GM12878 (cell line): ENCODE measurements at regions not wholly inside any gene's neighbourhood (a gene's known extent, or its start where the extent isn't known, plus 50 kb on each side); places are given as distances from the start of the nearest gene placed in this dataset.

Source experiments
- ATAC-seq: fragments of 200-7000 bp; cut with Tn5 transposase; 3 replicates; pipeline ENCODE4 v1.9.1; 2020; ENCODE audit warnings: mild to moderate bottlenecking, moderate library complexity
- BruUV-seq: library from RNA; stranded (reverse); fragments of 400-500 nt; replicated peaks from 2 replicates; lab custom pipeline; 2021; lab: Mats Ljungman, UMichigan
- CTCF ChIA-PET: fragments of 300-600 bp; sonication (Branson Sonifier 250); formaldehyde crosslinking; extraction: SDS; loops from one replicate; lab custom pipeline; 2021; ENCODE audit warnings: inconsistent platforms; lab: Yijun Ruan, JAX
- POLR2A ChIA-PET: fragments of 350-600 bp; formaldehyde crosslinking; extraction: SDS; loops from one replicate; lab custom pipeline; 2021; ENCODE audit warnings: inconsistent platforms; lab: Charles Lee
- RAD21 ChIA-PET: fragments of 300-600 bp; sonication (Branson Sonifier 250); formaldehyde crosslinking; loops from one replicate; lab custom pipeline; 2023; ENCODE audit warnings: antibody characterized with exemption; ENCODE audit not compliant: unreplicated experiment; lab: Charles Lee
- SMC1A ChIA-PET: fragments of 300-600 bp; sonication (Branson Sonifier 250); formaldehyde crosslinking; loops from one replicate; lab custom pipeline; 2023; ENCODE audit not compliant: unreplicated experiment, uncharacterized antibody; lab: Charles Lee
- DNase-seq: peaks from one replicate; pipeline ENCODE4 v3.0.0-alpha.2; 2011; ENCODE audit warnings: low read depth, low spot score
- FAIRE-seq: peaks from 3 replicates; lab custom pipeline; 2011; peaks lifted over from hg19 to GRCh38; lab: Jason Lieb, UNC
- H2AFZ ChIP-seq: 2 replicates; pipeline ENCODE4 v1.6.0; 2011; ENCODE audit warnings: low read depth, low read length, control low read depth; ENCODE audit not compliant: control insufficient read depth
- H3K27ac ChIP-seq: 2 replicates; pipeline ENCODE4 v1.5.1; 2011; ENCODE audit warnings: control low read depth; ENCODE audit not compliant: control insufficient read depth, insufficient read depth
- H3K27me3 ChIP-seq, 2 experiments: replicated peaks in 1 of 2; 2 replicates each; pipeline versions ENCODE4 v1.6.0 to v1.6.1; 2011; ENCODE audit warnings: low read length in 1 of 2; ENCODE audit not compliant: control insufficient read depth in 2 of 2, insufficient read depth in 2 of 2
- H3K36me3 ChIP-seq, 2 experiments: 2 replicates each; pipeline ENCODE4 v1.5.1; 2011; ENCODE audit warnings: low read length in 1 of 2; ENCODE audit not compliant: control insufficient read depth in 2 of 2, insufficient read depth in 2 of 2
- H3K4me1 ChIP-seq: 2 replicates; pipeline ENCODE4 v1.6.1; 2011; ENCODE audit warnings: mild to moderate bottlenecking, low read length, moderate library complexity, mixed read lengths; ENCODE audit not compliant: control insufficient read depth, insufficient read depth
- H3K4me2 ChIP-seq: 2 replicates; pipeline ENCODE4 v1.6.0; 2011; ENCODE audit warnings: control low read depth; ENCODE audit not compliant: control insufficient read depth, insufficient read depth
- H3K4me3 ChIP-seq: fragments of 200-600 bp; sonication (generic); 2 replicates; pipeline ENCODE4 v1.5.1; 2016
- H3K79me2 ChIP-seq: 2 replicates; pipeline ENCODE4 v1.6.0; 2011; ENCODE audit warnings: low read length; ENCODE audit not compliant: control insufficient read depth, insufficient read depth
- H3K9ac ChIP-seq: 2 replicates; pipeline ENCODE4 v1.8.0; 2011; ENCODE audit warnings: low read length, control low read depth, mixed read lengths; ENCODE audit not compliant: control insufficient read depth, insufficient read depth
- H3K9me3 ChIP-seq: replicated peaks from 3 replicates; pipeline ENCODE4 v1.5.1; 2011; ENCODE audit warnings: mild to moderate bottlenecking, low read length; ENCODE audit not compliant: control insufficient read depth, insufficient read depth
- H4K20me1 ChIP-seq: 2 replicates; pipeline ENCODE4 v1.6.0; 2011; ENCODE audit not compliant: control insufficient read depth, insufficient read depth
- CBX3 ChIP-seq: fragments of 200-600 bp; sonication (generic); IDR thresholded peaks from 2 replicates; pipeline ENCODE4 v1.6.1; 2016; ENCODE audit warnings: low read depth, borderline replicate concordance
- ESRRA ChIP-seq: IDR thresholded peaks from 2 replicates; pipeline ENCODE4 v1.6.1; 2012; ENCODE audit warnings: mild to moderate bottlenecking, low read length, improper control_type of control experiment
- FOXK2 ChIP-seq: fragments of 450-650 bp; IDR thresholded peaks from 2 replicates; pipeline ENCODE4 v1.6.1; 2017; ENCODE audit warnings: mild to moderate bottlenecking, moderate library complexity
- FOXM1 ChIP-seq: IDR thresholded peaks from 2 replicates; pipeline ENCODE4 v1.6.1; 2012; ENCODE audit warnings: low read depth, mild to moderate bottlenecking, inconsistent platforms, low read length, moderate library complexity
- JUND ChIP-seq: IDR thresholded peaks from 2 replicates; pipeline ENCODE4 v1.6.1; 2012; ENCODE audit warnings: low read depth, mild to moderate bottlenecking, low read length, improper control_type of control experiment, moderate library complexity
- RFX5 ChIP-seq: IDR thresholded peaks from 2 replicates; pipeline ENCODE4 v1.6.1; 2011; ENCODE audit warnings: low read depth, low read length, improper control_type of control experiment
- RUNX3 ChIP-seq: IDR thresholded peaks from 2 replicates; pipeline ENCODE4 v1.6.1; 2012; ENCODE audit warnings: low read length, inconsistent platforms
- SRF ChIP-seq, 2 experiments: IDR thresholded peaks; 2 replicates each; pipeline ENCODE4 v1.6.1; 2011; ENCODE audit warnings: low read depth in 2 of 2, low read length in 2 of 2, mild to moderate bottlenecking in 1 of 2, moderate library complexity in 1 of 2
- SUZ12 ChIP-seq: fragments of 200-600 bp; sonication (generic); IDR thresholded peaks from one replicate; pipeline ENCODE4 v1.6.1; 2018; ENCODE audit warnings: antibody characterized with exemption, mild to moderate bottlenecking; ENCODE audit not compliant: unreplicated experiment
- TARDBP ChIP-seq: IDR thresholded peaks from 2 replicates; pipeline ENCODE4 v1.6.1; 2016; ENCODE audit warnings: borderline replicate concordance
- WGBS: methylation state at CpG from one replicate; pipeline ENCODE4 v1.1.6; 2016; ENCODE audit warnings: low lambda C conversion rate; ENCODE audit not compliant: insufficient replicate concordance, insufficient coverage; ENCODE audit errors: missing lambda C conversion rate; 5-methylcytosine and 5-hydroxymethylcytosine counted together
- in situ Hi-C: fragments of 300-500 bp; cut with MboI; formaldehyde crosslinking; loops from 9 replicates; pipeline ENCODE4 v1.14.3; 2018; ENCODE audit warnings: mixed read lengths
- intact Hi-C: fragments of 100-400 bp; cut with micrococcal nuclease; formaldehyde crosslinking; loops from one replicate; pipeline ENCODE4 v1.14.2; 2022; ENCODE audit not compliant: unreplicated experiment
- TF ChIP-seq, protein P1 (sequence below), 3 experiments: IDR thresholded peaks in 2 of 3; conservative IDR thresholded peaks in 1 of 3; 2 replicates each; pipeline ENCODE4 v1.5.1; 2011; ENCODE audit warnings: low read depth in 3 of 3, low read length in 3 of 3, mild to moderate bottlenecking in 3 of 3, control low read depth in 2 of 3, moderate library complexity in 2 of 3, inconsistent platforms in 1 of 3, mixed read lengths in 1 of 3; ENCODE audit not compliant: control insufficient read depth in 2 of 3, insufficient read depth in 1 of 3; ENCODE audit errors: extremely low read depth in 1 of 3
- TF ChIP-seq, protein P2 (sequence below): IDR thresholded peaks from 2 replicates; pipeline ENCODE4 v1.6.1; 2011; ENCODE audit warnings: mild to moderate bottlenecking, low read depth, low read length, moderate library complexity; ENCODE audit not compliant: insufficient replicate concordance

DNA sequence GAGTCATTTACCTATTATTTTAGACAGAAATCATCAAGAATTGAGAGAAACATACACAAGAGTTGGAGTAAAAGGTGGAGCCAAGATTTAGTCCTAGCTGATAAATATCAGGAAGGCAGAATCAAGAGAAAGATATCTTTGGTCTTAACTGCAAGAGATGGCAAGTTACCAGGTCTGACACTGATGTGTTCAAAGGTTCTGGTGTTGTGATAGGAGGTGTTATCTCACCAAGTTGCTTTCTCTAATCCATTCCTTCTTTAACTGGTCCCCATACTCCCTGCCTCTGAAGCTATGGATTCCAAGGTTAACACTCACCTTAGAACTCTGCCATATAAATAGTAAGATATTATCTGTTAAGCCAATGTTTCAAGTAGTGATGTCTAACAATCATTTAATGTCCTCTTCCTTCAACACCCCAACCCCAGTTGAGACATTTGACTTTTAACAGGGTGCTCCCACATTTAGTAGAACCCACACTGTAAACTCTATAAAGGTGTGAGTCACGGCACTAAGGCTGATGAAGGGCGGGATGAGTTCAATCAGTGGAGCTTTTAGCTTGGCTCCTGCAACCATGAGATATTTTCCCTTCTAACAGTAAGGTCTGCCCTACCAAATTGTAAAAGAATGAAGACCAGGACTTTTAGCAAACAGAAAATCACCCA, 333.7 kb downstream of the RND3 start:
- no peak overlapping the region for H3K4me2 ChIP-seq
- no peaks in the 10 kb centered on the region for H3K36me3 ChIP-seq
- intact Hi-C loops: no loop called here
- in situ Hi-C loops: no loop called here
- no peak overlapping the region for H2AFZ ChIP-seq
- no peaks in the 10 kb centered on the region for H3K79me2 ChIP-seq
- H3K27me3 ChIP-seq: no peaks in the 10 kb centered on the region; a peak in 2 of 4 replicates
- no peak for ATAC-seq
- WGBS: 14% methylated on average over 2 of the region's 2 CpGs
- ChIA-PET RAD21 (no interaction called here), POLR2A (interaction anchor here (0.5 kb wide), 1 partner anchor 575 kb away, joined by 3 read pairs; no protein-coding TSS in a partner anchor), SMC1A (interaction anchor here (1.1 kb wide), 1 partner anchor 19 kb away, joined by 3 read pairs; no protein-coding TSS in a partner anchor), CTCF (no interaction called here)
- H3K4me1 ChIP-seq: no peaks in the 10 kb centered on the region
- no peaks in the 10 kb centered on the region for H4K20me1 ChIP-seq
- no peak overlapping the region for H3K27ac ChIP-seq
- no peak overlapping the region for H3K4me3 ChIP-seq
- FAIRE-seq: no peak
- TF ChIP-seq SUZ12 (no peak), FOXM1 (no peak)
- H3K9ac ChIP-seq: no peak overlapping the region
- BruUV-seq: no TSS peak
- H3K9me3 ChIP-seq: no peaks in the 10 kb centered on the region
- DNase-seq: no peak

DNA sequence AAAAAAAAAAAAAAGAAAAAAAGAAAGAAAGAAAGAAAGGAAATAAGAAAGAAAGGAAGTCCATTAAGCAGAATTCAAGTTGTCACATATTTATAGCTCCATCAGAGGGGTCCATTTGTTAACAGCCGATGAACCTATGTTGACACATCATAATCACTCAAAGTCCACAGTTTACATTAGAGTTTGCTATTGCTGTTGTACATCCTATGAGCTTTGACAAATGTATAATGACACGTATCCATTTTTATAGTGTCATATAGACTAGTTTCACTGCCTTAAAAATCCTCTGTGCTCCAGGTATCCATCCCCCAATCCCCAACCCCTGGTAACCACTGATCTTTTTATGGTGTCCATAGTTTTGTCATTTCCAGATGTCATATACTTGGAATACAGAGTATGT, 335.2 kb downstream of the RND3 start:
- no TSS peak for BruUV-seq
- Histone ChIP-seq H3K27ac (no peak overlapping the region), H3K79me2 (no peaks in the 10 kb centered on the region), H3K9ac (no peak overlapping the region), H4K20me1 (no peaks in the 10 kb centered on the region), H3K4me3 (no peak overlapping the region), H3K4me2 (no peak overlapping the region), H3K4me1 (no peaks in the 10 kb centered on the region), H3K36me3 (no peaks in the 10 kb centered on the region), H3K27me3 (no peaks in the 10 kb centered on the region; a peak in 2 of 4 replicates), H3K9me3 (no peaks in the 10 kb centered on the region; the same call in 2 of the 3 replicates), H2AFZ (no peak overlapping the region)
- RAD21 ChIA-PET: no interaction called here
- POLR2A ChIA-PET: interaction anchor here (0.6 to 1.1 kb wide), 4 partner anchors 14 to 824 kb away, joined by 3 to 6 read pairs (median 4); no protein-coding TSS in a partner anchor
- in situ Hi-C loops (no loop called here), intact Hi-C loops (no loop called here)
- CTCF ChIA-PET: interaction anchor here (1.1 kb wide), 1 partner anchor 12 kb away, joined by 3 read pairs; no protein-coding TSS in a partner anchor
- WGBS: 41% methylated on average over 2 of the region's 2 CpGs
- DNase-seq: no peak
- SMC1A ChIA-PET: no interaction called here
- no peak for FAIRE-seq
- no peak for ATAC-seq
- TF ChIP-seq TARDBP (no peak), ESRRA (no peak), RUNX3 (no peak), JUND (no peak), SRF (IDR thresholded peaks at IDR 0.05; ENCODE audit: low read depth in 2 of 2, low read length in 2 of 2) (no peak), CBX3 (no peak), FOXK2 (no peak), RFX5 (no peak)
- TF ChIP-seq, protein P1, sequence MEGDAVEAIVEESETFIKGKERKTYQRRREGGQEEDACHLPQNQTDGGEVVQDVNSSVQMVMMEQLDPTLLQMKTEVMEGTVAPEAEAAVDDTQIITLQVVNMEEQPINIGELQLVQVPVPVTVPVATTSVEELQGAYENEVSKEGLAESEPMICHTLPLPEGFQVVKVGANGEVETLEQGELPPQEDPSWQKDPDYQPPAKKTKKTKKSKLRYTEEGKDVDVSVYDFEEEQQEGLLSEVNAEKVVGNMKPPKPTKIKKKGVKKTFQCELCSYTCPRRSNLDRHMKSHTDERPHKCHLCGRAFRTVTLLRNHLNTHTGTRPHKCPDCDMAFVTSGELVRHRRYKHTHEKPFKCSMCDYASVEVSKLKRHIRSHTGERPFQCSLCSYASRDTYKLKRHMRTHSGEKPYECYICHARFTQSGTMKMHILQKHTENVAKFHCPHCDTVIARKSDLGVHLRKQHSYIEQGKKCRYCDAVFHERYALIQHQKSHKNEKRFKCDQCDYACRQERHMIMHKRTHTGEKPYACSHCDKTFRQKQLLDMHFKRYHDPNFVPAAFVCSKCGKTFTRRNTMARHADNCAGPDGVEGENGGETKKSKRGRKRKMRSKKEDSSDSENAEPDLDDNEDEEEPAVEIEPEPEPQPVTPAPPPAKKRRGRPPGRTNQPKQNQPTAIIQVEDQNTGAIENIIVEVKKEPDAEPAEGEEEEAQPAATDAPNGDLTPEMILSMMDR (IDR thresholded peaks at IDR 0.05 in 2 of 3, conservative IDR thresholded peaks at IDR 0.05 in 1 of 3; ENCODE audit: control insufficient read depth in 2 of 3, extremely low read depth in 1 of 3, insufficient read depth in 1 of 3, low read depth in 3 of 3, low read length in 3 of 3): no peak
- TF ChIP-seq, protein P2, sequence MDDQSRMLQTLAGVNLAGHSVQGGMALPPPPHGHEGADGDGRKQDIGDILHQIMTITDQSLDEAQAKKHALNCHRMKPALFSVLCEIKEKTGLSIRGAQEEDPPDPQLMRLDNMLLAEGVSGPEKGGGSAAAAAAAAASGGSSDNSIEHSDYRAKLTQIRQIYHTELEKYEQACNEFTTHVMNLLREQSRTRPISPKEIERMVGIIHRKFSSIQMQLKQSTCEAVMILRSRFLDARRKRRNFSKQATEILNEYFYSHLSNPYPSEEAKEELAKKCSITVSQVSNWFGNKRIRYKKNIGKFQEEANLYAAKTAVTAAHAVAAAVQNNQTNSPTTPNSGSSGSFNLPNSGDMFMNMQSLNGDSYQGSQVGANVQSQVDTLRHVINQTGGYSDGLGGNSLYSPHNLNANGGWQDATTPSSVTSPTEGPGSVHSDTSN: no peak
